H9 (cell line): ENCODE measurements at regions not wholly inside any gene's neighbourhood (a gene's known extent, or its start where the extent isn't known, plus 50 kb on each side); places are given as distances from the start of the nearest gene placed in this dataset.
A peak's percentile ranks its signal among the peaks of the same experiment; 100 is the strongest.

Source experiments
- DNase-seq: peaks from one replicate; pipeline ENCODE4 v3.0.0-alpha.2; 2017
- H2AFZ ChIP-seq: one replicate; pipeline ENCODE4 v1.6.1; 2013; ENCODE audit warnings: mild to moderate bottlenecking, low read length, control low read depth, moderate library complexity
- H2AK5ac ChIP-seq: 2 replicates; pipeline ENCODE4 v1.6.1; 2013; ENCODE audit warnings: low read length, control low read depth, mixed read lengths; ENCODE audit not compliant: insufficient read length
- H2BK120ac ChIP-seq: one replicate; pipeline ENCODE4 v1.6.1; 2013; ENCODE audit warnings: low read depth, mild to moderate bottlenecking, low read length, control low read depth, inconsistent platforms; ENCODE audit not compliant: poor library complexity, severe bottlenecking
- H2BK12ac ChIP-seq: 2 replicates; pipeline ENCODE4 v1.6.1; 2013; ENCODE audit warnings: low read length, control low read depth, mixed read lengths, low read depth; ENCODE audit not compliant: insufficient read length
- H2BK15ac ChIP-seq: 2 replicates; pipeline ENCODE4 v1.6.1; 2013; ENCODE audit warnings: low read depth, low read length, control low read depth
- H2BK20ac ChIP-seq: one replicate; pipeline ENCODE4 v1.6.1; 2013; ENCODE audit warnings: low read depth, mild to moderate bottlenecking, low read length, control low read depth, inconsistent platforms; ENCODE audit not compliant: poor library complexity, severe bottlenecking
- H2BK5ac ChIP-seq: 2 replicates; pipeline ENCODE4 v1.6.1; 2013; ENCODE audit warnings: low read length, control low read depth, mixed read lengths; ENCODE audit not compliant: insufficient read length
- H3K14ac ChIP-seq: 2 replicates; pipeline ENCODE4 v1.6.1; 2013; ENCODE audit warnings: low read length, control low read depth; ENCODE audit not compliant: insufficient read depth
- H3K18ac ChIP-seq: 2 replicates; pipeline ENCODE4 v1.6.1; 2013; ENCODE audit warnings: low read depth, mild to moderate bottlenecking, mixed read lengths, low read length, control low read depth; ENCODE audit not compliant: insufficient read length
- H3K23ac ChIP-seq: 2 replicates; pipeline ENCODE4 v1.6.1; 2013; ENCODE audit warnings: low read length, control low read depth, mixed read lengths, low read depth; ENCODE audit not compliant: insufficient read length
- H3K23me2 ChIP-seq: 2 replicates; pipeline ENCODE4 v1.6.1; 2013; ENCODE audit warnings: low read depth, mild to moderate bottlenecking, mixed read lengths, low read length, control low read depth; ENCODE audit not compliant: insufficient read length, poor library complexity, severe bottlenecking
- H3K27ac ChIP-seq: 2 replicates; pipeline ENCODE4 v1.5.1; 2013; ENCODE audit warnings: low read length, control low read depth, mixed read lengths, low read depth; ENCODE audit not compliant: insufficient read length
- H3K27me3 ChIP-seq: 2 replicates; pipeline ENCODE4 v1.6.1; 2013; ENCODE audit warnings: low read length, control low read depth, inconsistent platforms; ENCODE audit not compliant: insufficient read depth
- H3K4ac ChIP-seq: 2 replicates; pipeline ENCODE4 v1.6.1; 2013; ENCODE audit warnings: low read depth, mild to moderate bottlenecking, control low read depth, inconsistent platforms, low read length, moderate library complexity
- H3K4me1 ChIP-seq: 2 replicates; pipeline ENCODE4 v1.6.1; 2013; ENCODE audit warnings: low read length, control low read depth, inconsistent platforms; ENCODE audit not compliant: insufficient read depth
- H3K4me2 ChIP-seq: 2 replicates; pipeline ENCODE4 v1.6.1; 2013; ENCODE audit warnings: low read length, control low read depth, mixed read lengths; ENCODE audit not compliant: insufficient read length, insufficient read depth
- H3K56ac ChIP-seq: 2 replicates; pipeline ENCODE4 v1.6.1; 2013; ENCODE audit warnings: low read depth, mild to moderate bottlenecking, mixed read lengths, low read length, control low read depth; ENCODE audit not compliant: insufficient read length
- H3K79me1 ChIP-seq: 2 replicates; pipeline ENCODE4 v1.6.1; 2013; ENCODE audit warnings: low read depth, mild to moderate bottlenecking, moderate library complexity, low read length, control low read depth, inconsistent platforms; ENCODE audit not compliant: insufficient read depth, poor library complexity, severe bottlenecking
- H3K79me2 ChIP-seq: 2 replicates; pipeline ENCODE4 v1.6.1; 2013; ENCODE audit warnings: low read length, control low read depth, inconsistent platforms; ENCODE audit not compliant: insufficient read depth
- H3K9ac ChIP-seq: 2 replicates; pipeline ENCODE4 v1.6.1; 2013; ENCODE audit warnings: low read length, control low read depth, mixed read lengths; ENCODE audit not compliant: insufficient read length; ENCODE audit errors: extremely low read depth
- H3K9me3 ChIP-seq: one replicate; pipeline ENCODE4 v1.6.1; 2013; ENCODE audit warnings: low read depth, low read length, inconsistent platforms; ENCODE audit not compliant: control insufficient read depth
- H3T11ph ChIP-seq: one replicate; pipeline ENCODE4 v1.6.1; 2013; ENCODE audit warnings: mild to moderate bottlenecking, low read length, control low read depth, inconsistent platforms
- H4K20me1 ChIP-seq: one replicate; pipeline ENCODE4 v1.6.1; 2013; ENCODE audit not compliant: control insufficient read depth, insufficient read length, insufficient read depth
- H4K5ac ChIP-seq: 2 replicates; pipeline ENCODE4 v1.6.1; 2013; ENCODE audit warnings: low read depth, mild to moderate bottlenecking, mixed read lengths, low read length, control low read depth; ENCODE audit not compliant: insufficient read length
- H4K8ac ChIP-seq: replicated peaks from 2 replicates; pipeline ENCODE4 v1.6.1; 2013; ENCODE audit warnings: low read length, control low read depth, mixed read lengths, low read depth; ENCODE audit not compliant: insufficient read length
- H4K91ac ChIP-seq: 2 replicates; pipeline ENCODE4 v1.6.1; 2013; ENCODE audit warnings: low read depth, mild to moderate bottlenecking, moderate library complexity, mixed read lengths, low read length, control low read depth; ENCODE audit not compliant: insufficient read length
- H3K27ac Mint-ChIP-seq, 3 experiments: 2 replicates in 2 of 3; 3 replicates in 1 of 3; pipeline ENCODE4 v1.8.0; 2020 to 2021; ENCODE audit warnings: mixed read lengths in 3 of 3, mild to moderate bottlenecking in 1 of 3, moderate library complexity in 1 of 3
- H3K27me3 Mint-ChIP-seq: 2 replicates; pipeline ENCODE4 v1.8.0; 2021; ENCODE audit warnings: low read depth, mild to moderate bottlenecking, moderate library complexity, mixed read lengths
- H3K36me3 Mint-ChIP-seq, 3 experiments: 2 replicates in 2 of 3; 3 replicates in 1 of 3; pipeline ENCODE4 v1.8.0; 2020 to 2021; ENCODE audit warnings: low read depth in 3 of 3, mixed read lengths in 3 of 3; ENCODE audit not compliant: insufficient read depth in 1 of 3
- H3K4me1 Mint-ChIP-seq, 2 experiments: 2 replicates each; pipeline ENCODE4 v1.8.0; 2020; ENCODE audit warnings: mixed read lengths in 2 of 2
- H3K4me3 Mint-ChIP-seq, 2 experiments: 2 replicates in 1 of 2; 3 replicates in 1 of 2; pipeline ENCODE4 v1.8.0; 2020 to 2021; ENCODE audit warnings: mild to moderate bottlenecking in 2 of 2, mixed read lengths in 2 of 2, moderate library complexity in 1 of 2
- H3K9me3 Mint-ChIP-seq, 2 experiments: 2 replicates in 1 of 2; 3 replicates in 1 of 2; pipeline ENCODE4 v1.8.0; 2020; ENCODE audit warnings: mild to moderate bottlenecking in 2 of 2, mixed read lengths in 2 of 2, moderate library complexity in 1 of 2
- WGBS: extraction: QIAGEN DNeasy Blood & Tissue Kit; methylation state at CpG from one replicate; pipeline ENCODE4 v1.1.7; 2013; ENCODE audit warnings: missing lambda C conversion rate, low lambda C conversion rate, mixed read lengths; ENCODE audit not compliant: insufficient read length; ENCODE audit errors: extremely low coverage; 5-methylcytosine and 5-hydroxymethylcytosine counted together
- TF ChIP-seq, protein P1 (sequence below): fragments of 200-600 bp; sonication (generic); conservative IDR thresholded peaks from 3 replicates; pipeline ENCODE4 v1.8.0; 2021; ENCODE audit warnings: antibody characterized with exemption, mild to moderate bottlenecking

DNA sequence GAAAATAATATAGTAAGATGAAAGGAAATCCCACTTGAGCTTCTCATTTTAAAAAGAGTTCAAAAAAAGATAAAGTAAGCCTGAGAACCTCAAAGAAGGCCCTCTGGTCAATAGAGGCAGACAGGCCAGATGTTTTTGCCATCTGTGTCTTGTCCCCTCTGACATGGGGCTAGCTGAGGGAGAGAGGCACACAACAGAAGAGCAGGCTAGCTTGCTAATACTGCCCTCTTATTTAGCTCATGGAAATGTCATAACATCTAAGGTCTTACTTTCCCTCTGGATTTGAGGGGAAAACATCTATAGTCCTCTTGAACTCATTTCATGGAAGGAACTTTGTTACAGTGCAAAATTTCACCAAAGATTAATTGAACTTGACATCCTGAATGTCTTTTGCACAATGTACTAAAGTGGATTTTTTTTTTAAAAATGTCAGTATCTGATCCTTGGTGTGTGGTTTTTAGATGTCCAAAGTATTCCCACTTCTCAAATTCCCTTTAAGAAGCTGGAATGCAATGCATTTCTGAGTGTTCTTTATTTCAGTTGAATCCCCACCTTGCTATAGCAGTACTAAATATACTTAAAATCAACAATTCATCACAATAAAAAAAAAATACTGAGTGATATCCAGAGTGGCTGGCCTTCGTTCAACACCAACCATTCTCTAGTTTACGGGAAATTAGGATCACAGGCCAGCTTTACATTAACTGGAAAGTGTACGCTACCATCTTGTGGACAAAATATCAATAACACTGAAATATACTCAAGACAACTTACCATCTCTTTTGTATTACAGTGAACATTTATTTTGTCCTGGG, 176.7 kb downstream of the PAH start:
- Histone ChIP-seq H3K9me3 (peaks cover 5% of the 10 kb centered on the region), H3K18ac (no peak overlapping the region), H2BK5ac (no peak overlapping the region), H3K4ac (no peak overlapping the region), H3K14ac (no peak overlapping the region), H2BK20ac (no peak overlapping the region), H3K27me3 (no peaks in the 10 kb centered on the region), H3K9ac (no peak overlapping the region), H2BK120ac (no peak overlapping the region), H3K4me1 (no peaks in the 10 kb centered on the region), H2AFZ (no peak overlapping the region), H2AK5ac (no peak overlapping the region), H4K91ac (no peak overlapping the region), H2BK12ac (no peak overlapping the region), H4K8ac (no peak overlapping the region), H3K56ac (no peak overlapping the region), H3K27ac (no peak overlapping the region), H4K20me1 (no peaks in the 10 kb centered on the region), H4K5ac (no peak overlapping the region), H3T11ph (no peak overlapping the region), H3K23ac (no peak overlapping the region), H3K4me2 (no peak overlapping the region), H2BK15ac (no peak overlapping the region), H3K23me2 (no peaks in the 10 kb centered on the region), H3K79me1 (no peaks in the 10 kb centered on the region), H3K79me2 (no peaks in the 10 kb centered on the region)
- Mint-ChIP-seq H3K27ac (peak overlapping the region in 1 of 3 experiments; percentile 72; a peak in 1 of 7 replicates), H3K9me3 (peaks cover 6 to 10% of the 10 kb centered on the region in 2 experiments; a peak in 3 of 5 replicates), H3K4me3 (no peak overlapping the region), H3K27me3 (no peaks in the 10 kb centered on the region), H3K4me1 (no peaks in the 10 kb centered on the region), H3K36me3 (peaks cover 0 to 5% (median 4%) of the 10 kb centered on the region in 3 experiments; a peak in 4 of 7 replicates)
- WGBS, result no CpG with 5 or more reads among the region's 3 CpGs
- TF ChIP-seq, protein P1, sequence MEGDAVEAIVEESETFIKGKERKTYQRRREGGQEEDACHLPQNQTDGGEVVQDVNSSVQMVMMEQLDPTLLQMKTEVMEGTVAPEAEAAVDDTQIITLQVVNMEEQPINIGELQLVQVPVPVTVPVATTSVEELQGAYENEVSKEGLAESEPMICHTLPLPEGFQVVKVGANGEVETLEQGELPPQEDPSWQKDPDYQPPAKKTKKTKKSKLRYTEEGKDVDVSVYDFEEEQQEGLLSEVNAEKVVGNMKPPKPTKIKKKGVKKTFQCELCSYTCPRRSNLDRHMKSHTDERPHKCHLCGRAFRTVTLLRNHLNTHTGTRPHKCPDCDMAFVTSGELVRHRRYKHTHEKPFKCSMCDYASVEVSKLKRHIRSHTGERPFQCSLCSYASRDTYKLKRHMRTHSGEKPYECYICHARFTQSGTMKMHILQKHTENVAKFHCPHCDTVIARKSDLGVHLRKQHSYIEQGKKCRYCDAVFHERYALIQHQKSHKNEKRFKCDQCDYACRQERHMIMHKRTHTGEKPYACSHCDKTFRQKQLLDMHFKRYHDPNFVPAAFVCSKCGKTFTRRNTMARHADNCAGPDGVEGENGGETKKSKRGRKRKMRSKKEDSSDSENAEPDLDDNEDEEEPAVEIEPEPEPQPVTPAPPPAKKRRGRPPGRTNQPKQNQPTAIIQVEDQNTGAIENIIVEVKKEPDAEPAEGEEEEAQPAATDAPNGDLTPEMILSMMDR, result peak; percentile 44
- DNase-seq, result no peak
